Activated CD8-positive, alpha-beta memory T cell treated with anti-CD3 and anti-CD28 coated beads for 4 hours (primary cell): ENCODE measurements at regions not wholly inside any gene's neighbourhood (a gene's known extent, or its start where the extent isn't known, plus 50 kb on each side); places are given as distances from the start of the nearest gene placed in this dataset.

Source experiments
- DNase-seq, 2 donors: peaks; one replicate each; pipeline ENCODE4 v3.0.0-alpha.2; 2020; ENCODE audit warnings: low read depth in 2 of 2

DNA sequence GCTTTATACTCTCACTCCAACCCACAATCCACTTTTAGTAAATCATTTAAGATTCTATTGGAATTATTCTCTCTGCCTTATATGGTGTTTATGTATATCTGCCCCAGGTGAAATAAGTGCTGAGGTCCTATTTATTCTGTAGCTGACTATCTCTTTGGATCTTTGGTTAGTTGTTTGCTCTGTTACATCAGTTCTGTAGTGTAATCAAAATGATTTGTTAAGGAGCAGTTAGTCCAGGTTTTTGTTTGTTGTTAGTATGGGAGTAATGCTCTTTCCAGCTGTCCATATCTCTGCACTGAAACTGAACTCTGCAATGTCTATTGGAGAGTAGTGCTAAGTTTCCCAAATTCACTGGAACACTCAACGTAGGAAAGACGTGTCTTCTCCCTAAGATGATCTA lies 615.8 kb downstream of the SNAPC1 start:
- DNase-seq = no peak

DNA sequence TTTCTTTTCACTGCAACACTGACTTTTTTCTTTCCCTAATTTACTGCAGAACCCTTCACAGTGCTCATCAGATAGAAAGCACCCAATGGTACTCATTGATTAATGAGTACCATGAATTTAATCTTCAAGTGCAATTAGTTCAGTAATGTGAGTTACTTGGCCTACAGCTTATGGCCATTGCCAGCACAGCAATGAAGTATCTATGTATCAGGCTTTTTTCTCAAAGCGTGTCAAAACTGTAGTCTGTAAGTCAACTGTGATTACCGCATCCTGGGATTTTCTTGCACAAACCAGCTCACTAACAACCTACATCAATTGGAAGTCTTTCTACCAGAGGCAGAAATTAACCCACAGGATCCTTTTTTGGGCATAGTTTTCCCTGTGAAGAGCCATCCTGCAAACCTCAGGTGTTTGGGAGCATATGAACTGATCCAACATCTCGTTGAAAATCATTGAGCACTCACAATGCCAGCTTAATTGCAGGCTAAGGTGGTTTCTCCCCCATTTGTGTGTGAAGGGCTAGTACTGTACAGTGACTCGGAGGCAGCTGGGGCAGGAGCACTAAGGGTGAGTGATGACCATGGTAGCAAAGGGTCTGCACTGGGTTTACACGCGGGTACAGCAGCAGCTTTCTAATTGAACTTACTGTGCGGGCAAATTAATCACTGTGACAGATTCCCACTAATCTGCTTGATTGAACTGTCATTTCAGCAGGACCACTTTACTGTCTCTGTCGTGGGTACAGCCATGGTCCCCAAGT lies 619.3 kb downstream of the SNAPC1 start:
- DNase-seq = no peak

DNA sequence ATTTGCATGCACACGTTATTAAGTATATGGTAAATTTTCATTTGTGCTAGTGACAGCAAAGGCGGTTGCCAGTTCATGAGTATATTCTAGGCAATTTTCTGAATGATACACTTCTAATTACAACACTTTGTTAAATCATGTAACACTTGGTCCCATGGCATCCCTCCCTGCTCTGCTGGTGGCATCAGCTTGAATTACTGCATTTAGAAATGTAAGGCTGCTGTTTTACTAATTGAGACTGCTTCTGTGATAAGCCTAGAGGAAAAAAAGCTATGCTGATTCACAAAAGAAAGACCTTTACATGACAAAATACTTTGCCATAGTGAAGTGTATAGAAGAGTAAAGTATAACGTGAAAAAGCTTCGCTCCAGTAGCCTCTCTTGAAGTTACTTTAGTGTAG lies 636.1 kb downstream of the KCNH5 start:
- no peak for DNase-seq

DNA sequence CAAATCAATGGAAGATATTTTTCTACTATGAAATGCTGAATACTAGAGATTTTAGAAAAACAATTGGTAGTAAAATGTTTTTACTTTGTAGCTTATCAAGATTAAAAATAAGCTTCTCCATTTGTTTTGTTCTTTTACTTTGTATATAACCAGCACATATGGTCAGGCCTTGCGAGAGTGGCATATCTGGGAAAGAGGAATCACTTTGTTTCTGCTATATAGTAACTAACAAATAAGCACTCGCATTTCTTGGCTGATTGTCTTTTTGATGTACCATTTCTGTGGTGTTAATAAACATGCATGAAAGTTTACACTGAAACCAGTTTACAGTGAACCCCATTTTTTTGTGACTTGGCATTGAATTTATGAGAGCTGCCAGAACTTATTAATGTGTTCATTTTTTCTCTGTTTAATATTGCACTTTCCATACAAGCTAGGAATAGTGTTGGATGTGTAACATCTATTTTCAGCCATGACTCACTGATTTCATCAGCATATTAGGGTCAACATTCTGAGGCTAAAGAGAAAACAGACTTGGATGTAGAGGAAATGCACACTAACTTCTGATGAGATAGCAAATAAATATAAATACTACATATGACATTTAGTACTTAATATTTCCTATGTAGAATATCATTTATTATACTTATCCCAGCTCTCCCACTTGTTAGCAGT lies 635.5 kb downstream of the KCNH5 start:
- no peak for DNase-seq

- no peak for DNase-seq
Observed at GRCh38 chr14:62420847-62421246, 624.4 kb downstream of the KCNH5 start.

GRCh38 chr14:62428429-62429203 lies 616.6 kb downstream of the KCNH5 start:
- no peak for DNase-seq

GRCh38 chr14:62429683-62430082 lies 615.6 kb downstream of the KCNH5 start:
- DNase-seq = no peak

DNA sequence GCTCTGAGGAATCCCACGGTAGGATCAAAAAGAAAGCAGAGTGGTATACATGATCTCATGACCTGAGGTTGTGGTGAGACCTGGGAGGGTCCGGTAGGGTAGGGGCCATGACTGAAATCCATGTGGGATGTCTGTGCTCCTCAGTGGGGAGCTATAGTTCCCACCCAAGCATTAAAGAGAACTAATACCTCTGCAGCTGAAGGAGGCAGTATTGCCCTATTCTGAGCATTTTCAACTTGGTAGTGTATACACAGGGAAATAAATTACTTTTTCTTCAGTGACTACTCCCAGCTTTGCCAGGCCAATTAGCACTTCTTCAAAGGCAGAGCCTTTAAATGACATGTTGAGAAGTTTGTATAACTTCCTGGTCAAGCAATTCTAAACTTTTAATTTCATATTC lies 613.8 kb downstream of the KCNH5 start:
- DNase-seq = no peak

- DNase-seq = no peak
Observed at GRCh38 chr14:62432955-62433354, 612.3 kb downstream of the KCNH5 start.

- DNase-seq = no peak
Observed at GRCh38 chr14:62436261-62436660, 609.0 kb downstream of the KCNH5 start.

DNA sequence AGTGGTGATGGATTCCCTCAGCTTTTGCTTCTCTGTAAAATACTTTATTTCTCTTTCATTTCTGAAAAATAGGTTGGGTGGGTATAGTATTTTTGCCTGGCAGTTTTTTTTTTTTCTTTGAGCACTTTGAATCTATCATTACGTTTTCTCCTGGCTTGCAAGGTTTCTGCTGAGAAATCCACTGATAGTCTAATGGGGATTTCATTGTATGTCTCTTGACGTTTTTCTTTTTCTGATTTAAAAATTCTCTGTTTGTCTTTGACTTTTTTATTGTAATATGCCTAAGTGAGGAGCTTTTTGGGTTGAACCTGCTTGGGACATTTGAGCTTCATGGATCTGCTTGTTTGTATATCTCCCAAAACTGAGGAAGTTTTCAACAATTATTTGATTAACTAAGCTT lies 606.0 kb downstream of the KCNH5 start:
- DNase-seq = no peak

- DNase-seq = no peak
Observed at GRCh38 chr14:62443796-62444195, 601.5 kb downstream of the KCNH5 start.

DNA sequence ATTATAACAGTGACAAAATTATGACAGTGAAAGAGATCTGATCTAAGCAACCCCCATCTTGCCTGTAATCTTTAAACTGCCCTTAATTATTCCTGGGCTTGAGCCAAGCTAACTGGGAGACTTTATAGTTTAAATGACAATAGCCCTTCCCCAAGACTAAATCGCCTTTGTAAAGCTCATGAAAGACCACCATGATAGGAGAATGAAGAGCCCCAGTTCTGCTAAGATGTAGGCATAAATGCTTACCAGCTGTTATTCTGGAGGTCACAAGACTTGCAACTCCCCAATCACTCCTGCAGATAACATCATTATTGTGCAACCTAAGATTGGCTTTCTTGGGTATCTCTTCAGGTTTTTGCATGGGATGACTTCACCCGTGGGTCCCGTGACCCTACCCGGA lies 599.7 kb downstream of the KCNH5 start:
- DNase-seq = no peak

GRCh38 chr14:62451221-62451620 lies 594.0 kb downstream of the KCNH5 start:
- no peak for DNase-seq

DNA sequence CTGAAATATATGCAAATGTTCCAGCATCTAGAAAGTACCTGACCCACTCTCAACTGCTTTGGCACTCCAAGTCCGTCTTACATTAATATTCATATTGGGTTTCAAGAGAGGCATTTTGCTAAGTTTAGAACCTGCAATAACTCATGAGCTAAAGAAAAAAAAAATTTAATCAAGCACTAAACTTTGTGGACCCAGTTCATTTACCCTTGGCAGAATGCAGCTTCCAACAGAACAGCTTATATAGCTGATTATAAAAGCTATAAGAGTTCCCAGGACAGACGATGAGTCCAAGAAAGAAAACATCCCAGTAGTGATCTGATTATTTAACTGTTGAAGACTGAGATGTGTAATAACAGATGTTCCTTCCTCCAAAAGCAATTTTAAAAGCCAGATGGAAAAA lies 592.0 kb downstream of the KCNH5 start:
- DNase-seq = no peak

- DNase-seq = no peak
Observed at GRCh38 chr14:62455446-62455845, 589.8 kb downstream of the KCNH5 start.

DNA sequence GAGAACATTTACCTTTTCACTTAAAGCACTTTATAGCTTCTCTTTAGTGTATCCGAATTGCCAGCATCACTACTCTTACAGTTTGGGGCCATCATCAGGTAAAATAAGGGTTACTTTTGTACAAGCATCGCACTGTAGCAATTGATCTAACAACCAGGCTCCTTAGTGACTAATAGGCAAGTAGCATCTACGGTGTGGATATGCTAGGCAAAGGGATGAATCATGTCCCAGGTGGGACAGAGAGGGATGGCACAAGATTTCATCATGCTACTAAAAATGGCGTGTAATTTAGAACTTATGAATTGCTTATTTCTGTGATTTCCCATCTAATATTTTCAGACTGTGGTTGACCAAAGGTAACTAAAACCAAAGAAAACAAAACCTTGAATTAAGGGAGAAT lies 582.3 kb downstream of the KCNH5 start:
- DNase-seq = no peak

DNA sequence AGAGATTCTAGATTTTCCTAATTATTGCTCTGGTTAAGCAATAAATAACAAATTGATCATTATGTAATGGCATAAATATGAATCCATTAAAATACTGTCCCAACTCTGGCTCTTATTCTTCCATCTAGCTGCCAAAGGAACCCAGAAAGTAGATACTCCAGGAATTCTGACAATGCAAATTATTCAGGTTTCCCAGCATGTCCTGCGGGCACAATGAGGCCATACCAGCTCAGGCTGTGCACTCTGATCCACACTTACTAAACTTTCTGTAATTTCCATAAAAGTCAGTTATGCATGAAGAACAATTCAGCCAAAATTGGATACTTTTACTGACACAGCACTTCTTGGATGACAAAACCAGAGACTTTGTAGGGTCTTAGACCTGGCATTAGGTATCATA lies 576.3 kb downstream of the KCNH5 start:
- DNase-seq = no peak

GRCh38 chr14:62470935-62471334 lies 574.3 kb downstream of the KCNH5 start:
- no peak for DNase-seq

DNA sequence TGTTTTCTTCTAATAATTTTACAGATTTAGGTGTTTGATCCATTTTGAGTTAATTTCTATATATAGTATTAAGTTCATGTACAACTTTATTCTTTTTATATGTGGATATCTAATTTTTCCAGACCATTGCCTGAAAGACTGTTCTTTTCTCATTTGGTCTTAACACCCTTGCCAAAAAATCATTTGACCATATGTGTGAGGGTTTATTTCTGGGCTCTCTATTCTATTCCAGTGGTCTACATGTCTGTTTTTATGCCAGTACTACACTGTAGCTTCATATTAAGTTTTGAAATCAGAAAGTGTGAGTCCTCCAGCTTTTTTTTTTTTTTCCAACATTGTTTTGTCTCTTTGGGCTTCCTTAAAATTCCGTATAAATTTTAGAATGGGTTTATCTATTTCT lies 554.1 kb downstream of the KCNH5 start:
- no peak for DNase-seq

GRCh38 chr14:62497708-62498107 lies 547.5 kb downstream of the KCNH5 start:
- DNase-seq = no peak

DNA sequence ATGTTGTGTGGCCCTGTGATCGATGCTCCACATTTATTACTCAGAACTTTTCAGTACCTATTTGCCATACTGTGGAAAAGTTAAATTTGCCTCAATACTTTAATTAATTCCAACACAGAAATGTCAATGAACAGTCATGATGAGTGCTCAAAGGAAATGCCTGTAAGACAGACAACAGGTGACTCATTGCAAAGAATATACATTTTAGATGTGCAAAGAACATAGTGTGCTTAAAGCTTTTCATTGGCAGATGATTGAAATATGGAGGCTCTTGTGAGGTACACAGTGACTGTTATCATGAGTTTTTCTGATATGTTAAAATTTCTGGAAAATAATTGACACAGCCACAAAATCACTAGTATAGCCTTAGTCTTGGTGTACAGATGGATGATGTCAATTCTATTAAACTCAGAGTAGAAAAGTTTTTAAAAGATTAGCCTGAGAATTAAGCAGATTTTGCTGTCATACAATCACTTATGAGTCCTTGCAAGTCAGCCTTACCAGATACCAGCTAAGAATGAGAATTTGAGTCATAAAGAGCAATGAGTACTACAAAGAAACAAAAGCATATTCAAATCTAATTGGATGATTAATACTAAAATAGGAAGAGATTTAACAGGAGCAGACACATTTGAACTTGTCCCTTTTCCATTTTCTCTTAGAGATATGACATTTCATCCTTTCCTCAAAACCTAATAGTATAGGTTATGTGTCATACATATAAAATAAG lies 544.1 kb downstream of the KCNH5 start:
- no peak for DNase-seq
